ENCODE measurements at regions not wholly inside any gene's neighbourhood (a gene's known extent, or its start where the extent isn't known, plus 50 kb on each side); places are given as distances from the start of the nearest gene placed in this dataset.

DNA sequence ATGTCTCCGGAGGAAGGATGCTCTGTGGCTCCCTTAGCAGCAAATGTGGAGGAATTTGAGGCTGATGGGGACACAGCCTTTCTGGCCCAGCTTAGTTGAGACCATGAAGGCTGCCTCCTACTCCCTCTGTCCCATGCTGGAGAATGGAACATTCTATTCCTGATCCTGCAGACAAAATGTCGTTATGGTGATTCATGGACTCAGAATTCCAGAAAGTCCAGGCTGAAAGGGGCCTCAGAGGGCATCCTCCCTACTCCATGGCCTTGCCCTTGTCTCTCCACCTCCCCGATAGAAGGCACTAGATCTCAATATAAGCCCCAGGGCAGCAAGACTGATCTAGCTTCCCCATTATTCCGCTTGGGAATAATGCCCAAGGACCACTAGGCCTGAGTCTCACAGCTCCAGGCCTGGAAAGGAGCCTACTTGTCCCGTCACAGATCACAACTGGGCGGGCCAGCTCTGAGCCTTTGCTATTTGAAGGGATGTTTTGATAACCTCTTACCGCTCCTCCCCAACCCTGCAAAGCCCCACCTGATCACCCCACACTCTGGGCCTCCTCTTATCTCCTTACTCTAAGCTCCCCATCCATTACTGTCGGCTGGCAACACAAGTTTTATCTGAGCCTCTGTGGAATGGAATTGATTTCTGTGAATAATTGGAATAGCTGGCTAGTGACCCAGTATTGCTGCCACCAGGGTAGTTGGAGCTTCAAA is 52.8 kb upstream of the TRABD2B start:
- no peak overlapping the region for H3K4me3 Mint-ChIP-seq
- peaks cover 35% of the 10 kb centered on the region for H3K4me1 Mint-ChIP-seq
- no peaks in the 10 kb centered on the region for H3K9me3 Mint-ChIP-seq
- H3K27me3 Mint-ChIP-seq (ENCODE audit: low read depth) = peaks cover 68% of the 10 kb centered on the region
- TF ChIP-seq, protein P1, sequence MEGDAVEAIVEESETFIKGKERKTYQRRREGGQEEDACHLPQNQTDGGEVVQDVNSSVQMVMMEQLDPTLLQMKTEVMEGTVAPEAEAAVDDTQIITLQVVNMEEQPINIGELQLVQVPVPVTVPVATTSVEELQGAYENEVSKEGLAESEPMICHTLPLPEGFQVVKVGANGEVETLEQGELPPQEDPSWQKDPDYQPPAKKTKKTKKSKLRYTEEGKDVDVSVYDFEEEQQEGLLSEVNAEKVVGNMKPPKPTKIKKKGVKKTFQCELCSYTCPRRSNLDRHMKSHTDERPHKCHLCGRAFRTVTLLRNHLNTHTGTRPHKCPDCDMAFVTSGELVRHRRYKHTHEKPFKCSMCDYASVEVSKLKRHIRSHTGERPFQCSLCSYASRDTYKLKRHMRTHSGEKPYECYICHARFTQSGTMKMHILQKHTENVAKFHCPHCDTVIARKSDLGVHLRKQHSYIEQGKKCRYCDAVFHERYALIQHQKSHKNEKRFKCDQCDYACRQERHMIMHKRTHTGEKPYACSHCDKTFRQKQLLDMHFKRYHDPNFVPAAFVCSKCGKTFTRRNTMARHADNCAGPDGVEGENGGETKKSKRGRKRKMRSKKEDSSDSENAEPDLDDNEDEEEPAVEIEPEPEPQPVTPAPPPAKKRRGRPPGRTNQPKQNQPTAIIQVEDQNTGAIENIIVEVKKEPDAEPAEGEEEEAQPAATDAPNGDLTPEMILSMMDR (IDR thresholded peaks at IDR 0.05; ENCODE audit: unreplicated experiment in 3 of 3) = no peak
- no peak overlapping the region for H3K27ac Mint-ChIP-seq
- no peaks in the 10 kb centered on the region for H3K36me3 Mint-ChIP-seq (ENCODE audit: low read depth)

DNA sequence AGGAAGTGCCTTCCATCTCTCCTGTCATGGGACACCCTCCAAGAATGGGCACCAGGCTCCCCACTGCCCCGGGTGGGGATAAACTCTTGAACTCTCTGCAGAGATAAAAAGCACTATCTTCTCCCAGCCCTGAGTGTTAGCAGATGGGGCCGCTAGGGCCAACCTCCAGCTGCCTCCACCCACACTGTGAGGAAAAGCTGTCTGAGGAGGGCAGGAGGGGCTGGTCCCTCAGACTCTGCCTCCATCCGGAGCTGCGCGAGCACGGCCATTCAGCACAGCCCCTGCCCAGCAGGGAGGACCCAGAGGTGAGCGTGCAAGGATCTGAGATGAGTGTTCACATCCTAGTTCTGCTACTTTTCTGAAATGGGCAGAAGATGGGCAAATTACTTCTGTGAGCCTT is 51.8 kb upstream of the TRABD2B start:
- Mint-ChIP-seq H3K27me3 (ENCODE audit: low read depth) (peaks cover 64% of the 10 kb centered on the region), H3K4me3 (no peak overlapping the region), H3K4me1 (peaks cover 43% of the 10 kb centered on the region), H3K9me3 (no peaks in the 10 kb centered on the region), H3K27ac (no peak overlapping the region), H3K36me3 (ENCODE audit: low read depth) (no peaks in the 10 kb centered on the region)
- TF ChIP-seq, protein P1 (IDR thresholded peaks at IDR 0.05; ENCODE audit: unreplicated experiment in 3 of 3) = no peak

DNA sequence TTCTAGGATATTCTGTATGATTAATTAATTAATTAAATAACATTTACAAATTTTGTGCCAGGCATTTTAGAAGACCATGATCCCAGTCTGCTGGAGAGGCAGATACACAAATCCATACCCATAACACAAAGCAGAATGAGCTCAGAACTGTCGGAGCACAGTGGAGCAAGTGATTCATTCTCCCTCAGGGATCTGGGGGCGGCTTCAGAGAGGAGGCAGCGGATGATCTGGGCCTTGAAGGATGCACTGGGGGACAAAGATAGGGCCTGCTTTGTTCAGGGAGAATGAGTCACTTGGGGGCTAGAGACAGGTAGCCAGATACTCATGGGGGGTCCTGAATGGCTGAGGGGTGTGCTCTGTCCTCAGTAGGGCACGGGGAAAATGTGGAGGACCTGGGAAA is 50.9 kb upstream of the TRABD2B start:
- Mint-ChIP-seq H3K4me3 (no peak overlapping the region), H3K4me1 (peaks cover 48% of the 10 kb centered on the region), H3K27me3 (ENCODE audit: low read depth) (peaks cover 69% of the 10 kb centered on the region), H3K27ac (peak overlapping the region in 1 of 3 experiments; percentile 78), H3K36me3 (ENCODE audit: low read depth) (no peaks in the 10 kb centered on the region), H3K9me3 (no peaks in the 10 kb centered on the region)
- TF ChIP-seq, protein P1 (IDR thresholded peaks at IDR 0.05; ENCODE audit: unreplicated experiment in 3 of 3) = no peak

DNA sequence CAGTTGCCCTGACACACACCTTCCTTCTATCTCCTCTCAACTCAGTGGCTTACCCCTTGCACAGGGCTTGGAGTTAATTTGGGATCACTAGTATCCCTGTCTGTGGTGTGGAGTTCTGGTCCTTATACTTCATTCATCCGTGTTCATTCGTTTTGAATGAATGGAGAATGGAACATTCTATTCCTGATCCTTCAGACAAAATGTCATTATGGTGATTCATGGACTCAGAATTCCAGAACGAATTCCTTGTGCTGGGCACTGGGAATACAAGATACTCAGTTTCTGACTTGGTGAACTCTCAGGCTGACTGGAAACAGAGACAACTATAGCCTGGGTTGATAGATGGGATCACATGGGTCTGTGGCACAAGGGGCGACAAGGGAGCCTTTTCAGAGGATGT is 49.9 kb upstream of the TRABD2B start:
- Mint-ChIP-seq H3K36me3 (ENCODE audit: low read depth) (no peaks in the 10 kb centered on the region), H3K4me3 (no peak overlapping the region), H3K27me3 (ENCODE audit: low read depth) (peaks cover 67% of the 10 kb centered on the region), H3K27ac (no peak overlapping the region), H3K9me3 (no peaks in the 10 kb centered on the region), H3K4me1 (peaks cover 48% of the 10 kb centered on the region)
- TF ChIP-seq, protein P1 (IDR thresholded peaks at IDR 0.05; ENCODE audit: unreplicated experiment in 3 of 3) = no peak

All from nephron (organoid).